ENCODE measurements at regions not wholly inside any gene's neighbourhood (a gene's known extent, or its start where the extent isn't known, plus 50 kb on each side); places are given as distances from the start of the nearest gene placed in this dataset.
A peak's percentile ranks its signal among the peaks of the same experiment; 100 is the strongest.

DNA sequence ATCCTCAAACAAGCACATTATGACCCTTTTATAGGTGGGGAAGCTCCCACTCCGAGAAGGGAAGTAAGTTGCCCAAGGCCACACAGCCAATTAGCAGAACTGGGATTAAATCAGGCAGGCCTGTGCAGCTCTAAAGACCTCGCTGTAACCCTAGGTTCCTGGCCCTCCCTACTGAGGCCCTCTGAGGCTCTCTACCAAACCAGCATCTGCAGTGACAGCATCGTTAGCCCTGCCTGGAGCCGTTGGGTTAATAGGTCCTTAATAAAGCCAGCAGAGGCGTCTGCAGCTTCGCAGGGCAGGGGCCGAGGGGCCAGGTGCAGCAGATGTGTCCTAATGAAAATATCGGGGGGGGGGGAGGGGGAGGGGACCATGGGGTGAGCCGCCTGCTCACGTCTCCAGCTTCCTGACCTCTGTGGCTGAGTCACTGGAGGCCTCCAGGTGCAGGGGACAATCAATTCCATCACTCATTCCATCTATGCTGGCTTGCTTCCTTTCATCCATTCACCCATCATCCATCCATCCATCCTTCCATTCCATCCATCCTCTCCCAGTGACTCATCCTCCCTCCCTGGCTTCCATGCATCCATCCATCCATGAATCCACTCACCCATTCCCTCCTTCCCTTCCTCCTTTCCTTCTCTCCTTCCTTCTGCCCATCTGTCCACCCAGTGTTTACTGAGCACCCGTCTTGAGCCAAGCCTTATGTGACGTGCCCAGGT, 203.9 kb downstream of the C9orf50 start:
- DNase-seq (ENCODE audit: low spot score) (no peak), ATAC-seq (ENCODE audit: low FRiP score) (no peak)
- TF ChIP-seq, protein P1, sequence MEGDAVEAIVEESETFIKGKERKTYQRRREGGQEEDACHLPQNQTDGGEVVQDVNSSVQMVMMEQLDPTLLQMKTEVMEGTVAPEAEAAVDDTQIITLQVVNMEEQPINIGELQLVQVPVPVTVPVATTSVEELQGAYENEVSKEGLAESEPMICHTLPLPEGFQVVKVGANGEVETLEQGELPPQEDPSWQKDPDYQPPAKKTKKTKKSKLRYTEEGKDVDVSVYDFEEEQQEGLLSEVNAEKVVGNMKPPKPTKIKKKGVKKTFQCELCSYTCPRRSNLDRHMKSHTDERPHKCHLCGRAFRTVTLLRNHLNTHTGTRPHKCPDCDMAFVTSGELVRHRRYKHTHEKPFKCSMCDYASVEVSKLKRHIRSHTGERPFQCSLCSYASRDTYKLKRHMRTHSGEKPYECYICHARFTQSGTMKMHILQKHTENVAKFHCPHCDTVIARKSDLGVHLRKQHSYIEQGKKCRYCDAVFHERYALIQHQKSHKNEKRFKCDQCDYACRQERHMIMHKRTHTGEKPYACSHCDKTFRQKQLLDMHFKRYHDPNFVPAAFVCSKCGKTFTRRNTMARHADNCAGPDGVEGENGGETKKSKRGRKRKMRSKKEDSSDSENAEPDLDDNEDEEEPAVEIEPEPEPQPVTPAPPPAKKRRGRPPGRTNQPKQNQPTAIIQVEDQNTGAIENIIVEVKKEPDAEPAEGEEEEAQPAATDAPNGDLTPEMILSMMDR (IDR thresholded peaks at IDR 0.05): no peak

DNA sequence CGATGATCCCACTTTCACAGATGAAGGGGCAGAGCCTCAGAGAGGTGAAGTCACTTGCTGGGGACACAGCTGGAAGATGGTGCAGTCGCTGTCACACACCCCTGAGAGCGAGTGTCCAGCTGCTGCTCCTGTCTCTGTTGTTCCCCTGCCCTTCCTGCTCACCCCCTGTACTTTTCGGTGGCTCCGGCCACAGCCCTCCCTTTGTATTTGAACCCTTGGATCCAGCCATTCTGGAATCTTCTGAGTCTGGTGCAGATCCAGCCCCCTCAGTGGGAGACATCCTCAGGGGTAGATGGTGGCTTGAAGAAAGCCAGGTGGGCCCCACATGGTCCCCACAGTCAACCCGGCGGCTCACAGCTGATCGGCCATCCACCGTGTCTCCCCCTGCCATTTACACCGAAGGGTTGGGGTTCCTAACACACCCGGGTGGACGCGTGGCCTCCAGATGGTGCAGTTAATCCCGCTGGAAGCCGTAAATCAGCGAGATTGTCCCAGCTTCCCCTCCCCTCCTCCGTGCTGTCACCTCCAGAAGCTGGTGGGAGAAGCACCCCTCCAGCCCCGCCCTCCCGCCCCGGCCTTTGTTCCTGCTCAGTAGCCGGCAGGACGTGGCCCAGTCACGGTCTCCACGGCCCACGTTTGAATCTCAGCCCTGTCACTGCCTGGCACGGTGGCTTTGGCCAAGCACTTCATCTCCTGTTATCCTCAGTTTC, 204.8 kb downstream of the C9orf50 start:
- TF ChIP-seq, protein P1 (IDR thresholded peaks at IDR 0.05): no peak
- ATAC-seq (ENCODE audit: low FRiP score): no peak
- no peak for DNase-seq (ENCODE audit: low spot score)

DNA sequence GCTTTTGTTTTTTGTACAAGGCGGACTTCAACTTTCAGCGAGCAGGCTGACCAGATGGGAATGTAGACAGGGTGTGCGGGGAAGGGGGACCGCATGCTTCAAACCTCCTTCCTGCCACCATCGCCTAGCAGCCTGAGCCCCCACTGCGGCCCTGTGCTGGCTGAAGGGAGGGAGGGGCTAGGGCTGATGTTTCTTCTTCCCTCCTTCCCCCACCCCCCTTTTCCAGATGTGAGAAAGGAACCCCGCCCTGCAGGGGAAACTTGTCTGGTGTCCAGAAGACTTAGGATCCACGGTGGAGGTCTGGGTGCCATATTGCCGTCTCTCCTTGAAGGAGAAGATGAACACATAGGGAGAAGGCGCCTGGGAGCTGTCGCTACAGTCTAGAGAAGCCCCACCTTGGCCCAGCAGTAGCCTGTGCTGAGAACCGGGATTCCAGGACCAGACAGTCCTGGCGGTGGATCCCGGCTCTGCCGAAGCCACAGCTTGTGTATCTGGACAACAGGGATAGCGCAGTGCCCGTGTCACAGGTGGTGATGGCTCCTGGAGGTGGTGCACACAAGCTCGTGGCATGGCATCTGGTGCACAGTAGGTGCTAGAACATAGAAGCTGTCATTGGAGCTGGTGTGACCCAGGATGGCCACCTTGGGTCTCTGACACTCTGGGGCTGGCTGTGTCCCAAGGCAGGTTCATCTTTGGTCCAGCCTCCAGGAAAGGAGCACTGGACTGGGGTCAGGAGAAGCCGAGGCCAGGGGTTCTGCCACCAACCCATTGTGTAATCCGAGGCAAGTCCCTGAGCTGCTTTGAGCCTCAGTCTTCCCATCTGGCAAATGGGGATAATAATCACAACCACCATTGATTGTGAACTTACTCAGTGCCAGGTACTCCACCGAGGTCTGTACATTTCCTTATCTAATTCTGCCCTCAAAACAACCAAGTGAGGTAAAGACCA, 205.6 kb downstream of the C9orf50 start:
- ATAC-seq (ENCODE audit: low FRiP score): no peak
- TF ChIP-seq, protein P1 (IDR thresholded peaks at IDR 0.05): no peak
- no peak for DNase-seq (ENCODE audit: low spot score)

DNA sequence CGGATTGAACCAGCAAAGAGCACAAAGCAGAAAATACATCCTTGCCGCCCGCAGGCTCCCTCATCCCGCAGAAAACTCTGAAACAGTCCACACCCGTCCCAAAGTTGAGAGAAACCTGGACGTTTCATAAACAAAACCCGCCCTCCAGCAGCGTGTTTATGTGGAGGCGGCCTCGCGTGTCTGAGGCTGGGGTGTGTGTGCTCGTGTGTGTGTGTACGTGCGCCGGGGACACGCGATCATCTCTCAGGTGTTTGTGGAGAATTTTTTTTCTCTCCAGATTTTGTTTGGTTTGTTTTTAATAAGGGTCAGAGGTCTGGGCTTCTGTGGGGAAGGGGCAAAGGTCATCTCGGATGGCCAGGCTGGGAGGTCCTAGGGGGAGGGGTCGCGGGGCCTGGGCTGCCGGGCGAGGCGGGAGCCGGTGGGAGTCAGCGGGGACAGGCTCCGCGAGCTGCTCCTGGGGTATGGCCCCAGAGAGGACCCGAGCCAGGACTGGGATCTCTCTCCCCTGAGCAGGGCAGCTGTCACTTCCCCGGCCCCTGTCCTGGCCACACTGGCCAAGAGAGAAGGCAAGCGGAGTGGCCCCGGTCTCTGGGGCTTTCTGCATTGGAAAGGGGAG, 206.4 kb downstream of the C9orf50 start:
- TF ChIP-seq, protein P1 (IDR thresholded peaks at IDR 0.05): no peak
- no peak for DNase-seq (ENCODE audit: low spot score)

DNA sequence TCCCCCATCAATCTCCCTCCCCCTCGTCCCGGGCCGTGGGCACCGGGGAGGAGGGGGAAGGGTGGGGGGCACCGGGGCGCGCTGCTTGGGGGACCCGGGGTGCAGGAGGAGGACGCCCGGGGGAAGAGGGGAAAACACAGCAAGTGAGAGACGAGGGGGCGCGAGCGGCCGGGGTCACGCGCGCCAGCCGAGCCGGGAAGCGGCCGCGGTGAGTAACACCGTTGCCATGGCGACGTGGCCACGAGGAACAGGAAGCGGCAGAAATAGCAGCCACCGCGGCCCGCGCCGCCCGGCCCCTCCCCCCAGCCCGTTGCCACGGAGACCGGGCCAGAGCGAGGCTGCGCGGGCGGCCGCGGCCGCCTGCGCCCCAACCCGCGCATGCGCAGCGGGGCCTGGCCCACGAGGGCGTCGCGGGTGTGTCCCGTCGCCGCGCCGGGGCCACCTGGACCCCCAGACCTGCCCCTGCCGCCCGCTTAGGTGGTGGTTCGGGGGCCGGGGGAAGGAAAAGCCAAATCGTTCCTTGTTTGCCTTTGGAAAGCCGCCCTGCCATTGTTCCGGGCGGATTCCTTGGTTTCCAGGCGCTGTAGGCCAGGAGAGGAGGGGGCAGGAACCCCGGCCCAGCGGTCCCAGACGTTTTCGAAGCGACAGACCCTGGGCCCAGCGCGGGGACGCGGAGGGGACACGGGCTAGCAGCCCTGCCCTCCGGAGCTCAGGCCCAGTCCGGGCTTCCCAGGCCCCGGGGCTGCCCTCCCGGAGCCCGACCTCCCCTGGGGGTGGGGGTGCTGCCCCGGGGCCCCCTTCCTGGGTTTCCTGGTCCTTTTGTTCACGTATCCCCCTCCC, 207.1 kb downstream of the C9orf50 start:
- ATAC-seq (ENCODE audit: low FRiP score): peak; percentile 88
- peak; percentile 100 for DNase-seq (ENCODE audit: low spot score)
- TF ChIP-seq, protein P1 (IDR thresholded peaks at IDR 0.05): no peak

More for the DNA sequence above, 206.4 kb downstream of the C9orf50 start:
- peak; percentile 20 for ATAC-seq (ENCODE audit: low FRiP score)
